Keratinocyte (primary cell): ENCODE measurements at regions not wholly inside any gene's neighbourhood (a gene's known extent, or its start where the extent isn't known, plus 50 kb on each side); places are given as distances from the start of the nearest gene placed in this dataset.

Source experiments
- DNase-seq: peaks from one replicate; pipeline ENCODE4 v3.0.0-alpha.2; 2011; ENCODE audit warnings: low read depth, missing footprints, low spot score
- FAIRE-seq: peaks from 2 replicates; lab custom pipeline; 2011; peaks lifted over from hg19 to GRCh38; lab: Jason Lieb, UNC
- H2AFZ ChIP-seq: 2 replicates; pipeline ENCODE4 v1.6.0; 2012; ENCODE audit warnings: low read length, control low read depth, inconsistent platforms; ENCODE audit not compliant: control insufficient read depth
- H3K27ac ChIP-seq: 2 replicates; pipeline ENCODE4 v1.5.1; 2011; ENCODE audit warnings: low read length; ENCODE audit not compliant: control insufficient read depth, insufficient read depth
- H3K27me3 ChIP-seq: 3 replicates; pipeline ENCODE4 v1.6.0; 2011; ENCODE audit warnings: low read length; ENCODE audit not compliant: control insufficient read depth, insufficient read depth; ENCODE audit errors: extremely low read depth
- H3K36me3 ChIP-seq, 2 experiments: 2 replicates in 1 of 2; 3 replicates in 1 of 2; pipeline ENCODE4 v1.5.1; 2011; ENCODE audit warnings: low read length in 2 of 2, mild to moderate bottlenecking in 1 of 2; ENCODE audit not compliant: control insufficient read depth in 2 of 2, insufficient read depth in 2 of 2; ENCODE audit errors: extremely low read depth in 1 of 2
- H3K4me1 ChIP-seq: 3 replicates; pipeline ENCODE4 v1.5.1; 2011; ENCODE audit warnings: low read length; ENCODE audit not compliant: control insufficient read depth, insufficient read depth; ENCODE audit errors: extremely low read depth
- H3K4me2 ChIP-seq: 3 replicates; pipeline ENCODE4 v1.6.0; 2011; ENCODE audit warnings: low read depth, low read length; ENCODE audit not compliant: control insufficient read depth, insufficient read depth; ENCODE audit errors: extremely low read depth
- H3K4me3 ChIP-seq, 3 experiments: fragments of 200-600 bp in 1 of 3; sonication (generic) in 1 of 3; 2 replicates in 2 of 3; 3 replicates in 1 of 3; pipeline ENCODE4 v1.5.1; 2011 to 2016; ENCODE audit warnings: low read length in 3 of 3, mild to moderate bottlenecking in 3 of 3, control low read depth in 2 of 3, inconsistent platforms in 1 of 3, low read depth in 1 of 3, mixed read lengths in 1 of 3, mixed run types in 1 of 3, moderate library complexity in 1 of 3; ENCODE audit not compliant: control insufficient read depth in 2 of 3, insufficient read depth in 2 of 3; ENCODE audit errors: extremely low read depth in 1 of 3
- H3K79me2 ChIP-seq: 2 replicates; pipeline ENCODE4 v1.6.0; 2012; ENCODE audit warnings: low read length; ENCODE audit not compliant: control insufficient read depth, insufficient read depth
- H3K9ac ChIP-seq: 3 replicates; pipeline ENCODE4 v1.6.0; 2011; ENCODE audit warnings: low read length; ENCODE audit not compliant: control insufficient read depth, insufficient read depth; ENCODE audit errors: extremely low read depth
- H3K9me1 ChIP-seq: 3 replicates; pipeline ENCODE4 v1.6.0; 2011; ENCODE audit warnings: low read length; ENCODE audit not compliant: control insufficient read depth, insufficient read depth; ENCODE audit errors: extremely low read depth
- H3K9me3 ChIP-seq: 2 replicates; pipeline ENCODE4 v1.5.1; 2012; ENCODE audit warnings: low read depth, low read length; ENCODE audit not compliant: control insufficient read depth
- H4K20me1 ChIP-seq: 3 replicates; pipeline ENCODE4 v1.6.0; 2011; ENCODE audit warnings: low read length; ENCODE audit not compliant: control insufficient read depth, insufficient read depth; ENCODE audit errors: extremely low read depth
- EZH2 ChIP-seq: IDR thresholded peaks from one replicate; pipeline ENCODE4 v1.6.1; 2012; ENCODE audit warnings: inconsistent platforms, mild to moderate bottlenecking, low read length, moderate library complexity
- dilution Hi-C: fragments of 300-500 bp; cut with MboI; formaldehyde crosslinking; loops from one replicate; pipeline ENCODE4 v1.7.0; 2020; ENCODE audit warnings: low sequenced_read_pairs; ENCODE audit not compliant: extremely low pct_ligation_motif_present
- TF ChIP-seq, protein P1 (sequence below), 3 experiments: IDR thresholded peaks in 1 of 3; conservative IDR thresholded peaks in 1 of 3; optimal IDR thresholded peaks in 1 of 3; 2 replicates in 2 of 3; 3 replicates in 1 of 3; pipeline versions ENCODE3 to v1.5.1; 2011; ENCODE audit warnings: low read length in 3 of 3, mild to moderate bottlenecking in 3 of 3, moderate library complexity in 2 of 3, control low read depth in 1 of 3, inconsistent platforms in 1 of 3; ENCODE audit not compliant: insufficient read depth in 2 of 3; ENCODE audit errors: extremely low read depth in 1 of 3

GRCh38 chr1:187096689-187097088 lies 267.9 kb downstream of the PLA2G4A start:
- H4K20me1 ChIP-seq: no peaks in the 10 kb centered on the region
- no peaks in the 10 kb centered on the region for H3K4me1 ChIP-seq
- FAIRE-seq (no peak), DNase-seq (no peak)
- no peak overlapping the region for H2AFZ ChIP-seq
- H3K9ac ChIP-seq: no peak overlapping the region
- H3K9me3 ChIP-seq: no peaks in the 10 kb centered on the region
- H3K27ac ChIP-seq: no peak overlapping the region
- H3K27me3 ChIP-seq: no peaks in the 10 kb centered on the region
- dilution Hi-C loops: no loop called here
- H3K4me3 ChIP-seq: no peak overlapping the region
- no peaks in the 10 kb centered on the region for H3K9me1 ChIP-seq
- no peak for TF ChIP-seq EZH2
- TF ChIP-seq, protein P1, sequence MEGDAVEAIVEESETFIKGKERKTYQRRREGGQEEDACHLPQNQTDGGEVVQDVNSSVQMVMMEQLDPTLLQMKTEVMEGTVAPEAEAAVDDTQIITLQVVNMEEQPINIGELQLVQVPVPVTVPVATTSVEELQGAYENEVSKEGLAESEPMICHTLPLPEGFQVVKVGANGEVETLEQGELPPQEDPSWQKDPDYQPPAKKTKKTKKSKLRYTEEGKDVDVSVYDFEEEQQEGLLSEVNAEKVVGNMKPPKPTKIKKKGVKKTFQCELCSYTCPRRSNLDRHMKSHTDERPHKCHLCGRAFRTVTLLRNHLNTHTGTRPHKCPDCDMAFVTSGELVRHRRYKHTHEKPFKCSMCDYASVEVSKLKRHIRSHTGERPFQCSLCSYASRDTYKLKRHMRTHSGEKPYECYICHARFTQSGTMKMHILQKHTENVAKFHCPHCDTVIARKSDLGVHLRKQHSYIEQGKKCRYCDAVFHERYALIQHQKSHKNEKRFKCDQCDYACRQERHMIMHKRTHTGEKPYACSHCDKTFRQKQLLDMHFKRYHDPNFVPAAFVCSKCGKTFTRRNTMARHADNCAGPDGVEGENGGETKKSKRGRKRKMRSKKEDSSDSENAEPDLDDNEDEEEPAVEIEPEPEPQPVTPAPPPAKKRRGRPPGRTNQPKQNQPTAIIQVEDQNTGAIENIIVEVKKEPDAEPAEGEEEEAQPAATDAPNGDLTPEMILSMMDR (optimal IDR thresholded peaks at IDR 0.05 in 1 of 3, IDR thresholded peaks at IDR 0.05 in 1 of 3, conservative IDR thresholded peaks at IDR 0.05 in 1 of 3; ENCODE audit: extremely low read depth in 1 of 3, insufficient read depth in 2 of 3, low read length in 3 of 3): no peak
- H3K79me2 ChIP-seq: no peaks in the 10 kb centered on the region
- no peaks in the 10 kb centered on the region for H3K36me3 ChIP-seq
- no peak overlapping the region for H3K4me2 ChIP-seq

DNA sequence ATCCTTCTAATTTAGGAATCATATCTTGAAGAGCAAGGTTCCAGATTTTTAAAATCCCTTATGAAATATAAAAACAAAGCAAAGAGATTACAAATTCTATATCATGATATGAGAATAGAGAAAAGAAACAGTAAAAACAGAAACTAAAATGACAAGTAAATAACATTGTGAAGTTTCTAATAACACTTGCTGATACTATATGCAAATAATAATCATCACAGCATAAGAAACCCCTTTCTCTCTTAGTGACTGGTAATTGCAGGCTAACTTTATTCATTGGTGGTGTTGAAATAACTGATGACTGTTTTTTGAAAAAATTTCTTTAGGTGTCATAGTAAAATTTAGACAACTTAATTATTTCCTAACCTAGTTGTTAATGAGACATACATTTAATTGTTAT lies 281.6 kb downstream of the PLA2G4A start:
- FAIRE-seq: no peak
- dilution Hi-C loops: no loop called here
- H3K36me3 ChIP-seq: no peaks in the 10 kb centered on the region

DNA sequence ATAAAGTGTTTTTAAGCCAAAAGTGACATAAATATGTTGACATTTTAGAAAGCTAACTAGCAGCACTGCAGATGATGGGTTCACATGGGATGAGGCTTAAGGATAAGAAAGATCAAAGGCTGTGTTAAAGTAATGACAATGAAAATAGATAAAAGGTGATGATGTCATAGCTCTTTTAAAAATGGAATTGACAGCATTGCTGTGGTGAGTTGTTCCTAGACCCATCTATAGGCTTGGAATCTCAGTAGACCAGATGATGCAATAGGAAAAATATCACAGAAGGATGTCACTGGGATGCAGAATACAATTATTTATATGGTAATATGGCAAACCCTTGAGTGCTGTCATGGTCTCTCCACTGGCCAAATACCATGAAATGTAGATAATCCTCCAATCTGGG lies 286.0 kb downstream of the PLA2G4A start:
- Histone ChIP-seq H3K27ac (no peak overlapping the region), H3K9me1 (no peaks in the 10 kb centered on the region), H2AFZ (no peak overlapping the region), H3K79me2 (no peaks in the 10 kb centered on the region), H3K4me2 (no peak overlapping the region), H3K4me1 (no peaks in the 10 kb centered on the region), H3K4me3 (no peak overlapping the region), H3K27me3 (no peaks in the 10 kb centered on the region), H3K36me3 (no peaks in the 10 kb centered on the region), H4K20me1 (no peaks in the 10 kb centered on the region), H3K9ac (no peak overlapping the region), H3K9me3 (no peaks in the 10 kb centered on the region)
- FAIRE-seq (no peak), DNase-seq (no peak)
- dilution Hi-C loops: no loop called here
- TF ChIP-seq, protein P1 (optimal IDR thresholded peaks at IDR 0.05 in 1 of 3, IDR thresholded peaks at IDR 0.05 in 1 of 3, conservative IDR thresholded peaks at IDR 0.05 in 1 of 3; ENCODE audit: extremely low read depth in 1 of 3, insufficient read depth in 2 of 3, low read length in 3 of 3): no peak
- TF ChIP-seq EZH2: no peak

More for the DNA sequence above, 281.6 kb downstream of the PLA2G4A start:
- TF ChIP-seq EZH2: no peak
- no peak overlapping the region for H3K27ac ChIP-seq
- H4K20me1 ChIP-seq: no peaks in the 10 kb centered on the region
- H3K4me3 ChIP-seq: no peak overlapping the region
- H3K79me2 ChIP-seq: no peaks in the 10 kb centered on the region
- H3K9ac ChIP-seq: no peak overlapping the region
- no peak for DNase-seq
- H3K9me1 ChIP-seq: no peaks in the 10 kb centered on the region
- H2AFZ ChIP-seq: no peak overlapping the region
- H3K27me3 ChIP-seq: no peaks in the 10 kb centered on the region
- no peak overlapping the region for H3K4me2 ChIP-seq
- no peaks in the 10 kb centered on the region for H3K9me3 ChIP-seq
- H3K4me1 ChIP-seq: no peaks in the 10 kb centered on the region
